OCI-LY7 (cell line): ENCODE measurements at regions not wholly inside any gene's neighbourhood (a gene's known extent, or its start where the extent isn't known, plus 50 kb on each side); places are given as distances from the start of the nearest gene placed in this dataset.

ENCODE experiments used
- EZH2phosphoT487 ChIP-seq: fragments of 200-600 bp; sonication (generic); IDR thresholded peaks from 2 replicates; pipeline ENCODE4 v1.6.1; 2018; ENCODE audit warnings: low read depth, borderline replicate concordance, mild to moderate bottlenecking, mixed run types, antibody characterized with exemption, low read length, moderate library complexity, mixed read lengths
- TF ChIP-seq, protein P1 (sequence below): fragments of 200-600 bp; sonication (generic); conservative IDR thresholded peaks from 2 replicates; pipeline ENCODE4 v1.5.1; 2014; ENCODE audit warnings: mild to moderate bottlenecking, antibody characterized with exemption, low read length, moderate library complexity, mixed read lengths

DNA sequence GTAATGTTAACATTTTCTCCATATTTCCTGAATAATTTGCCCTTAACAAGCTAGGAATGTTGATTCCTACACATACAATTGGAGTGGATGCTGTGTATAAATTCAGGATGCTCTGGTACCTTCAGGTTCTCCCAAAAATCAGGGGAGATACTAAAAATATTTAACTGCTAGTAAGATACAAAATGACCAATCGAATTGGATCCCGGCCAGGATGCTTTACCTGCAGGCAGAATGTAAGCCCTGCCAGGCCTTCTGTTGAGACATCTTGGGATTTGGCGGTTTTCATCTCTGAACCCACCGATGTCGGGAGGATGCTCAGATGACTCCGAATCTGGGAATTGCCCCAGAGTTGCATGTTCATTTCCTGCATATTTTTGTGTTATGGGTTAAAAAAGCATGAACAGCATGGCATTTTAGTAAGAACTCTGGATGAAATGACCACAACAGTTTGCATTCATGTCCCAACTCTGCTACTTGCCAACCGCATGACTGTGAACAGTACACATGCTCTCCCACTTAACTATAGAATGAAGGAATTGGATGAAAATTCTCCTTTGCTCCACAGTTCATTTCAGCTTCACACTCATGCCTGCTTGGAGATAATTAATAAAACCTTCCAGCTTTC is 241.4 kb upstream of the TBL1XR1 start:
- TF ChIP-seq, protein P1, sequence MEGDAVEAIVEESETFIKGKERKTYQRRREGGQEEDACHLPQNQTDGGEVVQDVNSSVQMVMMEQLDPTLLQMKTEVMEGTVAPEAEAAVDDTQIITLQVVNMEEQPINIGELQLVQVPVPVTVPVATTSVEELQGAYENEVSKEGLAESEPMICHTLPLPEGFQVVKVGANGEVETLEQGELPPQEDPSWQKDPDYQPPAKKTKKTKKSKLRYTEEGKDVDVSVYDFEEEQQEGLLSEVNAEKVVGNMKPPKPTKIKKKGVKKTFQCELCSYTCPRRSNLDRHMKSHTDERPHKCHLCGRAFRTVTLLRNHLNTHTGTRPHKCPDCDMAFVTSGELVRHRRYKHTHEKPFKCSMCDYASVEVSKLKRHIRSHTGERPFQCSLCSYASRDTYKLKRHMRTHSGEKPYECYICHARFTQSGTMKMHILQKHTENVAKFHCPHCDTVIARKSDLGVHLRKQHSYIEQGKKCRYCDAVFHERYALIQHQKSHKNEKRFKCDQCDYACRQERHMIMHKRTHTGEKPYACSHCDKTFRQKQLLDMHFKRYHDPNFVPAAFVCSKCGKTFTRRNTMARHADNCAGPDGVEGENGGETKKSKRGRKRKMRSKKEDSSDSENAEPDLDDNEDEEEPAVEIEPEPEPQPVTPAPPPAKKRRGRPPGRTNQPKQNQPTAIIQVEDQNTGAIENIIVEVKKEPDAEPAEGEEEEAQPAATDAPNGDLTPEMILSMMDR: no peak
- no peak for TF ChIP-seq EZH2phosphoT487
